Caco-2 (cell line): ENCODE measurements at regions not wholly inside any gene's neighbourhood (a gene's known extent, or its start where the extent isn't known, plus 50 kb on each side); places are given as distances from the start of the nearest gene placed in this dataset.

ENCODE experiments used
- BruUV-seq: library from RNA; stranded (reverse); fragments of 400-500 nt; replicated peaks from 2 replicates; lab custom pipeline; 2021; lab: Mats Ljungman, UMichigan
- CTCF ChIA-PET: fragments of 300-600 bp; sonication (Branson Sonifier 250); formaldehyde crosslinking; loops from one replicate; lab custom pipeline; 2022; ENCODE audit warnings: antibody characterized with exemption; lab: Charles Lee
- POLR2A ChIA-PET: fragments of 300-600 bp; sonication (Branson Sonifier 250); formaldehyde crosslinking; loops from one replicate; lab custom pipeline; 2022; ENCODE audit warnings: antibody characterized with exemption; lab: Charles Lee
- DNase-seq, 2 experiments: peaks; one replicate each; pipeline versions ENCODE4 v3.0.0 to v3.0.0-alpha.2; 2020 to 2022
- H3K27me3 ChIP-seq: replicated peaks from 2 replicates; pipeline ENCODE4 v1.6.0; 2011; ENCODE audit warnings: low read length; ENCODE audit not compliant: control insufficient read depth, insufficient read depth
- H3K36me3 ChIP-seq: 2 replicates; pipeline ENCODE4 v1.5.1; 2011; ENCODE audit warnings: low read length; ENCODE audit not compliant: control insufficient read depth, insufficient read depth
- H3K4me1 ChIP-seq: fragments of 250-450 bp; sonication (Bioruptor Pico); 2 replicates; pipeline ENCODE4 v1.5.1; 2020; ENCODE audit warnings: mild to moderate bottlenecking
- H3K4me3 ChIP-seq: 2 replicates; pipeline ENCODE4 v1.5.1; 2011; ENCODE audit warnings: low read depth, mild to moderate bottlenecking, control low read depth, low read length
- H3K9me3 ChIP-seq: fragments of 250-450 bp; sonication (Bioruptor Pico); 2 replicates; pipeline ENCODE4 v1.5.1; 2020; ENCODE audit warnings: mild to moderate bottlenecking, moderate library complexity
- H3K27ac Mint-ChIP-seq: one replicate; pipeline ENCODE4 v1.8.0; 2022; ENCODE audit warnings: mixed read lengths; ENCODE audit not compliant: unreplicated experiment
- H3K27me3 Mint-ChIP-seq: one replicate; pipeline ENCODE4 v1.8.0; 2022; ENCODE audit warnings: mixed read lengths; ENCODE audit not compliant: insufficient read depth, unreplicated experiment
- H3K36me3 Mint-ChIP-seq: one replicate; pipeline ENCODE4 v1.8.0; 2022; ENCODE audit warnings: mild to moderate bottlenecking, mixed read lengths; ENCODE audit not compliant: insufficient read depth, unreplicated experiment
- H3K4me1 Mint-ChIP-seq: one replicate; pipeline ENCODE4 v1.8.0; 2022; ENCODE audit warnings: low read depth, mixed read lengths; ENCODE audit not compliant: unreplicated experiment
- H3K4me3 Mint-ChIP-seq: one replicate; pipeline ENCODE4 v1.8.0; 2022; ENCODE audit warnings: mild to moderate bottlenecking, moderate library complexity, mixed read lengths; ENCODE audit not compliant: unreplicated experiment
- H3K9me3 Mint-ChIP-seq: one replicate; pipeline ENCODE4 v1.8.0; 2022; ENCODE audit warnings: mixed read lengths; ENCODE audit not compliant: unreplicated experiment
- CTCF ChIP-seq, 2 experiments: fragments of 200-600 bp in 1 of 2; IDR thresholded peaks; 1 replicate in 1 of 2; 2 replicates in 1 of 2; pipeline versions ENCODE4 v1.5.1 to v1.8.0; 2011 to 2022; ENCODE audit warnings: antibody characterized with exemption in 1 of 2, control low read depth in 1 of 2, inconsistent platforms in 1 of 2, low read depth in 1 of 2, low read length in 1 of 2, mild to moderate bottlenecking in 1 of 2, moderate library complexity in 1 of 2; ENCODE audit not compliant: insufficient read depth in 1 of 2, severe bottlenecking in 1 of 2, unreplicated experiment in 1 of 2
- intact Hi-C: fragments of 100-400 bp; cut with micrococcal nuclease; formaldehyde crosslinking; loops from one replicate; pipeline ENCODE4 v1.10.0; 2022; ENCODE audit not compliant: unreplicated experiment

GRCh38 chr20:40963505-40963845, 65.1 kb upstream of the TOP1 start:
- Mint-ChIP-seq H3K4me3 (no peak overlapping the region), H3K27me3 (peaks cover 3% of the 10 kb centered on the region), H3K9me3 (no peaks in the 10 kb centered on the region), H3K4me1 (peaks cover 7% of the 10 kb centered on the region), H3K27ac (no peak overlapping the region), H3K36me3 (no peaks in the 10 kb centered on the region)
- no peak for TF ChIP-seq CTCF (IDR thresholded peaks at IDR 0.05; ENCODE audit: insufficient read depth in 1 of 2, low read depth in 1 of 2, low read length in 1 of 2, severe bottlenecking in 1 of 2, unreplicated experiment in 1 of 2)
- ChIA-PET CTCF (interaction anchor here (0.5 to 3.9 kb wide), 52 partner anchors 10 to 1695 kb away, joined by 3 to 60 read pairs (median 4); partner anchors contain the start of gene LPIN3), POLR2A (interaction anchor here (0.6 to 1.0 kb wide), 2 partner anchors 27 to 347 kb away, joined by 4 to 5 read pairs; no protein-coding TSS in a partner anchor)
- Histone ChIP-seq H3K4me1 (peaks cover 11% of the 10 kb centered on the region), H3K27me3 (no peaks in the 10 kb centered on the region), H3K9me3 (no peaks in the 10 kb centered on the region), H3K4me3 (no peak overlapping the region), H3K36me3 (no peaks in the 10 kb centered on the region)
- BruUV-seq, result no TSS peak
- no peak for DNase-seq
- intact Hi-C loops, result loop anchor here (1.0 to 5.0 kb wide), 7 partner anchors 71 to 1695 kb away; no protein-coding TSS in a partner anchor

DNA sequence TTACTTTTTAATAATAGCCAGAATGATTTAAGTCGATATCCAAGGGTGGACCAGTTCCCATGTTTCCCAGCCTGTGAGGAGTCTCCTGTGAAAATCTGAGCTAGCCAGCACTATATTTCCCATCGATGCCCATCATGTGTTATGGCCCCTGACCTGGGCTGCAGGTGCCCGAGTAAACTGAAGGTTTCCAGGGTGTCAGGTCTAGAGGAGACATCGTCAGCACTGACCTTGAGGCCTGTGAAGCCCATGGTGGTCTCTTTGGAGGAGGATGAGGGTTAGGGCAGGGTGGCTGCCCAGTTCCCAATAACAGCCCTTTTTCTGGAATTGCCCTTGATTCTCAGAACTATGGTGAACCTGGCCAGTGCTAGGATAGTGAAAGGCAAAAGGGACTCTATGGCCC, 63.0 kb upstream of the TOP1 start:
- TF ChIP-seq CTCF (IDR thresholded peaks at IDR 0.05; ENCODE audit: insufficient read depth in 1 of 2, low read depth in 1 of 2, low read length in 1 of 2, severe bottlenecking in 1 of 2, unreplicated experiment in 1 of 2), result no peak
- H3K4me3 Mint-ChIP-seq, result no peak overlapping the region
- no peaks in the 10 kb centered on the region for H3K27me3 ChIP-seq
- no peak overlapping the region for H3K4me3 ChIP-seq
- H3K9me3 ChIP-seq, result no peaks in the 10 kb centered on the region
- no peaks in the 10 kb centered on the region for H3K36me3 Mint-ChIP-seq
- DNase-seq, result no peak
- intact Hi-C loops, result no loop called here
- peaks cover 9% of the 10 kb centered on the region for H3K4me1 ChIP-seq
- H3K27ac Mint-ChIP-seq, result no peak overlapping the region
- ChIA-PET POLR2A (no interaction called here), CTCF (interaction anchor here (0.6 to 1.6 kb wide), 11 partner anchors 8 to 375 kb away, joined by 4 to 15 read pairs (median 5); partner anchors contain the start of gene LPIN3)
- H3K36me3 ChIP-seq, result no peaks in the 10 kb centered on the region
- H3K4me1 Mint-ChIP-seq, result peaks cover 9% of the 10 kb centered on the region
- BruUV-seq, result no TSS peak
- H3K27me3 Mint-ChIP-seq, result no peaks in the 10 kb centered on the region
- no peaks in the 10 kb centered on the region for H3K9me3 Mint-ChIP-seq

DNA sequence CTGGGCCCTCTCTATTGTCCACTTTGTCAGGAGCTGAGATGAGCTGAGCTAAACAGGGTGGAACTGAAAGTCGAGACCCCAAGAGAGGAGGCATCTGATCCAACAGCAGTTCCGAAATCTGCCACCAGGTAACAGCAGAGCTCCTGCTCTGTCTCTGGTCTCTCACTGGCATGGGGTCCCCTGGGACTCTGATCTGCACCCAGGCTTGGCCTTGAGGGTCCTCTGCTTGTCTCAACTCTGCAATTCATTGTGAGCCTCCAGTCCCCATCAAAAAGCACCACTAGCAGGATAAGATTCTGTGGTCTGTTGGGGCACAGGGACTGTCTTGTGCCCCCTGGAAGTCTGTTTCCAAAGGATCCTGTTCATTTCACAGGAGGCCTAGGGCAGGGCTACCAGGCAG, 62.5 kb upstream of the TOP1 start:
- POLR2A ChIA-PET, result no interaction called here

More for the DNA sequence above, 62.5 kb upstream of the TOP1 start:
- no peaks in the 10 kb centered on the region for H3K36me3 Mint-ChIP-seq
- no peaks in the 10 kb centered on the region for H3K9me3 ChIP-seq
- TF ChIP-seq CTCF (IDR thresholded peaks at IDR 0.05; ENCODE audit: insufficient read depth in 1 of 2, low read depth in 1 of 2, low read length in 1 of 2, severe bottlenecking in 1 of 2, unreplicated experiment in 1 of 2), result peak; percentile 73 to 83
- no peaks in the 10 kb centered on the region for H3K27me3 Mint-ChIP-seq
- no peaks in the 10 kb centered on the region for H3K27me3 ChIP-seq
- peaks cover 9% of the 10 kb centered on the region for H3K4me1 Mint-ChIP-seq
- no peaks in the 10 kb centered on the region for H3K9me3 Mint-ChIP-seq
- BruUV-seq, result no TSS peak
- H3K27ac Mint-ChIP-seq, result no peak overlapping the region
- no peak overlapping the region for H3K4me3 ChIP-seq
- intact Hi-C loops, result no loop called here
- H3K36me3 ChIP-seq, result no peaks in the 10 kb centered on the region
- H3K4me1 ChIP-seq, result peaks cover 9% of the 10 kb centered on the region
- CTCF ChIA-PET, result interaction anchor here (0.6 to 1.6 kb wide), 13 partner anchors 8 to 374 kb away, joined by 3 to 15 read pairs (median 4); partner anchors contain the start of gene LPIN3
- peak; percentile 53 to 59 for DNase-seq
- no peak overlapping the region for H3K4me3 Mint-ChIP-seq
